ENCODE measurements at regions not wholly inside any gene's neighbourhood (a gene's known extent, or its start where the extent isn't known, plus 50 kb on each side); places are given as distances from the start of the nearest gene placed in this dataset.

DNA sequence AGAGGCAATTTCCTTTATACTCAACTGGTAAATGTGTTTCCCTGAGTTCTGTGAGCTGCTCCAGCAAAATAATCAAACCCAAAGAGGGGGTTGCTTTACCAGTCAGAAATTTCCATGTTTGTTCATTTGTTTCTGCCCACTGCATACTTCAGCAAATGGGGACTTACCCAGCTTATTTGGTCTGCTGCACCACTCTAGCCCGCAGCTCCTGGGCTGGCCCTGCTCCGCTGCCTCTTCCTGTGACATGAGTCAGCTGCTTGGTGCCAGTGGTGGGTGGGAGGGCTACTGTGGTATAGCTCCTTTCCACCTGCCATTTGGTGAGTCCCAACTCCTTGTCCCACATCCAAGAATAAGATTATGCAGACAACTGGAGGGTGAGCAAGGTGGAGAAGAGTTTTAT, 644.2 kb downstream of the MCTP2 start:
- H3K4me3 ChIP-seq (ENCODE audit: low read length): no peak overlapping the region
- TF ChIP-seq, protein P1, sequence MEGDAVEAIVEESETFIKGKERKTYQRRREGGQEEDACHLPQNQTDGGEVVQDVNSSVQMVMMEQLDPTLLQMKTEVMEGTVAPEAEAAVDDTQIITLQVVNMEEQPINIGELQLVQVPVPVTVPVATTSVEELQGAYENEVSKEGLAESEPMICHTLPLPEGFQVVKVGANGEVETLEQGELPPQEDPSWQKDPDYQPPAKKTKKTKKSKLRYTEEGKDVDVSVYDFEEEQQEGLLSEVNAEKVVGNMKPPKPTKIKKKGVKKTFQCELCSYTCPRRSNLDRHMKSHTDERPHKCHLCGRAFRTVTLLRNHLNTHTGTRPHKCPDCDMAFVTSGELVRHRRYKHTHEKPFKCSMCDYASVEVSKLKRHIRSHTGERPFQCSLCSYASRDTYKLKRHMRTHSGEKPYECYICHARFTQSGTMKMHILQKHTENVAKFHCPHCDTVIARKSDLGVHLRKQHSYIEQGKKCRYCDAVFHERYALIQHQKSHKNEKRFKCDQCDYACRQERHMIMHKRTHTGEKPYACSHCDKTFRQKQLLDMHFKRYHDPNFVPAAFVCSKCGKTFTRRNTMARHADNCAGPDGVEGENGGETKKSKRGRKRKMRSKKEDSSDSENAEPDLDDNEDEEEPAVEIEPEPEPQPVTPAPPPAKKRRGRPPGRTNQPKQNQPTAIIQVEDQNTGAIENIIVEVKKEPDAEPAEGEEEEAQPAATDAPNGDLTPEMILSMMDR (conservative IDR thresholded peaks at IDR 0.05; ENCODE audit: low read length): no peak
- DNase-seq (ENCODE audit: low read depth): no peak

DNA sequence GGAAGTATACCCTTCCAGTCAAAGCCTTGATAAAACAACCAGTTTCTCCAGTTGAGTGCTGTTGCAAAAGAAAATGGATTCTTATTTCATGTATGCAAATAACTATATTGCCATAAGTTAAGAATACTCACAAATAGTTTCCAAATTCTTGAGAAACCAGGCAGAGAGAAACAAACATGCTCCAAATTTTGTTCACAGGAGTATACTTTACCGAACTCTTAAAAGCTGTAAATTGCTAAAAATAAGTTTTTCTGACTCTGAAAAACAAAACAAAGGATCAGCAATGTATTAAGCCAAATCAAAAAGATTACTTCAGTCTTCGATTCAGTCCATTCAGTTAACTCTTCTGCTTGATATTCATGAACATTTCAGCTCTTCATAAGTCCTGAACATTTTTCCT, 646.5 kb downstream of the MCTP2 start:
- TF ChIP-seq, protein P1 (conservative IDR thresholded peaks at IDR 0.05; ENCODE audit: low read length): no peak
- no peak for DNase-seq (ENCODE audit: low read depth)
- no peak overlapping the region for H3K4me3 ChIP-seq (ENCODE audit: low read length)

DNA sequence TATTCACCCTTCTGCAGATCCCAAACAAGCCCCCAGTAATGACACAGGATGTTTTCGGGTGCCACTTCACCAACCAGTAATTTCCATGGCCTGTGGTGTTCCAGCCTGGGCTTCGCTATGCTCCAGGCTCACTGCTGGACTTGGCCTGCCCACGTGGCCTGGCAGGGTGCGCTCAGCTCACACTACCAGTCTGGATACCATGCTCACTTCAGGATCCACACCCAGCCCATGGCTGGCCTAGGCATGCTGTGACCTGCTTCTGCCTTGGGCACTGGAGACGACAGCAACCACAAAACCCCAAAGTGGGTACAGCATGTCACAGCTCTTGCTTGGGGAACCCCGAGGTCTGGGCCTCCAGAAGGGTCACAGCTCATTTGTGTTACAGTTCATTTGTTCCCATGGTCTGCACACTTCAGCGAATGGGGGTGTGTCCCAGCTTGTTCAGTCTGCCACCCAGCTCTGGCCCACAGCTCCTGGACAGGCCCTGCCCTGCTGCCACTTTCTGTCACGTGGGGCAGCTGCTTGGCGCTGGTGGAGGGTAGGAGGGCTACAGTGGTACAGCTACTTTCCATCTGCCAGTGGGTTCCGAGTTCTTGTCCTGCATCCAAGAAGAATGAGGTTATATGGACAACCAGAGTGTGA, 650.8 kb downstream of the MCTP2 start:
- TF ChIP-seq, protein P1 (conservative IDR thresholded peaks at IDR 0.05; ENCODE audit: low read length): no peak
- DNase-seq (ENCODE audit: low read depth): no peak

DNA sequence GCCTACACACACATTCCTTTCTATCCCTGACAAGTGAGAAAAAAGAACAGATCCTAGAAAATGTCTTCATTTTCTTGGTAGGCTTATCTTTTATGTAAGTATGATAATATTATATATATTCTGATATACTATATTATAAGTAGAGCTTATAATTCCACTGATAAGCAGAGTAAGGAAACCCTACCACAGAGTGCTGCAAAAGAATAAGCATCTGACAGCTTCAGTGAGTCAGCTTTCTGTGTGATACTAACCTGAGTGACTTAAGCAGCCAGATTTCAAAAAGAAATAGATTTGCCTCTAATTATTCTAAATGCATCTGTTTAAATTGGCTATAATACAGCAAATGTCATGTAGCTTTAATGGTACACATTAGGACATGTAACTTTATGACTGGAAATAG, 656.0 kb downstream of the MCTP2 start:
- no peak overlapping the region for H3K4me3 ChIP-seq (ENCODE audit: low read length)
- no peak for DNase-seq (ENCODE audit: low read depth)
- TF ChIP-seq, protein P1 (conservative IDR thresholded peaks at IDR 0.05; ENCODE audit: low read length): no peak

More for the DNA sequence above, 650.8 kb downstream of the MCTP2 start:
- no peak overlapping the region for H3K4me3 ChIP-seq (ENCODE audit: low read length)

DNA sequence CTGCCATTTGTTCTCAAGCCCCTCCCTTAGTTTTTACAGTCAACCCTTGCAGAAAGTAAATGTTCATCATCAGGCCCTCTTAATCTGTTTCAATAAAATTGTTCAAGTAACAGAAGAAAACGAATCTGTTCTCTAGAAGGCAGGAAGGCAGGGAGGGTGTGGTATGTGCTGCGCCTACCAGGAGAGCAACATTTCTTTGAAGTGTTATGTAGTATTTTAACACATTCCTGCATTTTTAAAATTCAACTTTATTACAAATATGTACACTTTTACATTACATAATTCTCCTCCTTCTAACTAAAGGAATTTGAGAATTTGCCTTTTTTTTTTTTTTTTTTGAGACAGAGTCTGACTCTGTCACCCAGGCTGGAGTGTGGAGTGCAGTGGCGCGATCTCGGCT, 657.8 kb downstream of the MCTP2 start:
- no peak for DNase-seq (ENCODE audit: low read depth)
- TF ChIP-seq, protein P1 (conservative IDR thresholded peaks at IDR 0.05; ENCODE audit: low read length): no peak
- no peak overlapping the region for H3K4me3 ChIP-seq (ENCODE audit: low read length)

DNA sequence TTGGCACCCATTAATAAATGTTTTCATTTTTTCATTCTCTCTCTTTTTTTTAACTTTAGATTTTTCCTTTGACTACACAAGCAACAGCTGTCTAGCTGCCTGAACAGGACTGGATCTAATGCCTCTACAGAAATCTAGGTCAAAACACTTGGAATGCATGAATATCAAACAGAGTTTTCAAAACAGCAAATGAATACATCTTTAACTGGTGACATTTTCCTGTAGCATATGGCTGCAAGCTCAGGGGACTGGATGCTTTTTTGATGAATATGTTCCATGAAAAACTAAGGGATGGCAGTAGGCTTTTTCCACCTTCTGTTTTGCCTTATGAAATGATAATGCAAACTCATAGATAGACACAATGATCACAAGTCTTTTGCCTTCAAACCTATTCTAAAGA, 661.7 kb downstream of the MCTP2 start:
- DNase-seq (ENCODE audit: low read depth): no peak
- H3K4me3 ChIP-seq (ENCODE audit: low read length): no peak overlapping the region
- TF ChIP-seq, protein P1 (conservative IDR thresholded peaks at IDR 0.05; ENCODE audit: low read length): no peak

DNA sequence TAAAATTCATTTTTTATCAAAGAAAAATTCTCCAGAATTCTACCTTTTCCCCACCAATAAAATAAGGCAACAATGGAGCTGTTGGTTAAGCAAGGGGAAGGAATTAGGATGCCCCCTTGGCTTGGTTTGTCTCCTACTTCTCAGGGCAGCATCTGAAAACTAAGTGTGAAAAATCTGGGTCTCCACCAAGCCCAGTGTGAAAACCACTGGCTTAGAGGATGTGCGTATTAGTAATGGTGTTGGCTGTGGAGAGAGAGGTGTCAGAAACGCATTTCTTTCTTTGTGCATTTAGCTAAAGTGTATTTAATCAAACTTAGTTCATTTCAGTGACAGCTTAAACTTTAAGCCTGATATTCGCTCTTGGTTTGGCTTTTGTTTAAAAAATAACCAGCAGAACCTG, 662.7 kb downstream of the MCTP2 start:
- TF ChIP-seq, protein P1 (conservative IDR thresholded peaks at IDR 0.05; ENCODE audit: low read length): no peak
- no peak overlapping the region for H3K4me3 ChIP-seq (ENCODE audit: low read length)
- DNase-seq (ENCODE audit: low read depth): no peak

All from AG10803 (cell line).